ENCODE measurements at regions not wholly inside any gene's neighbourhood (a gene's known extent, or its start where the extent isn't known, plus 50 kb on each side); places are given as distances from the start of the nearest gene placed in this dataset.
"Not testable (repeated sequence)": the region's sequence is repeated elsewhere in the genome, so short reads cannot be mapped to it uniquely, and the experiment has no call there.

DNA sequence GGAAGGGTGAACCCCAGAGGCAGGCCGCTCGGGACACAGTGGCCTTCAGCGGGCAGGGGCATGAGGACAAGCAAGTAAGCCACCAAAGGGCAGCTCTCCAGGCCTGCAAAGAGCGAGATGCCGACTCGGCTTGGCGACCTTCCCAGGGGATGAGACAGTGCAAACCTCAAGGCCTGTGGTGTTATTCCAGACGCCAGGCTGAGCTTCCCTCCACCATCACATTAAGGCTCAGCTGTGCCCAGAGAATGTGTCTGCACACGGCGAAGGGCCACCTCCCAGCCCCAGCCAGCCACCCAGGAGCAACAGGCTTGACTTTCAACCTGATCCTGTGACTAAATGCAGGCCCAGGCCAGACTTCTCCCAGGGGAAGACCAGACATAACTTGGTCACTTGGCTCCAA, 251.4 kb downstream of the SOX9 start:
- no peak for DNase-seq

DNA sequence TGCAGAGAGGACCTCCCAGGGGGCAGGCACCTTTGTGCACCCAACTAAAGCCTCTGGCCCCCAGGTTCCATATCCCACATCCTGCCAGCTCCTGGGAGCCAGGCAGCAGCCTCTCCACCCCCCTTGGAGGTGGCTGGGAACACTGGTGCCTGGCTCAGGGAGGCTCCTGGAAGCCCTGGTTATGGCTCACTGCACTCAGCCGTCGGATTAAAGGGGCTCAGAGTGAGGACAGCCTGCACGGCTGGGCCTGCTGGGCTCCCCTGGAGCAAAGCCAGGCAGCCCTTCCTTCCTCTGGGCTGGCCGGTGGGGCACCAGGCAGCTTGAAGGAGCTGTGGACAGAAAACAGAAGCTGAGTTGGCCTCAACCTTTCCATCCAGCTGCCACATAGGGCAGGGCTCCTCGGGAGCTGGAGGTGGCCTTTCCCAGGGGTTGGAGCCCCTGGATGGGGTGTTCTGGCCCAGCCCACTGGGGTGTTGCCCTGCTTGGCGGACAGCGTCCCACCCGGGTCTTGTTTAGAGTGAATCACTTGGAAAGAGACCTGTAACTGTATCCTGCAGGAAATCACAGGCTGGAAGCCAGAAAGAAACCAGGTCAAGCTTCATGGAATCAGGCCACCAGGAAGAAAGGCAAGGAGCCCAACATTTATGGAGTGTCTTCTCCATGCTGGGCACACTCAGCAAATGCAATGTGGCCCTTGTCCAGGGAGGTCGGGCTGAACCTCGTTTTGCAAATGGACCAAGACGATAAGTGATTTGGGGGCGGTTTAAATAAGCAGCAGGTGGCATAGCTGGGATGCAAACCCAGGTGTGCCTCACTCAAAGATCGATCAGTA, 253.3 kb downstream of the SOX9 start:
- DNase-seq: no peak

DNA sequence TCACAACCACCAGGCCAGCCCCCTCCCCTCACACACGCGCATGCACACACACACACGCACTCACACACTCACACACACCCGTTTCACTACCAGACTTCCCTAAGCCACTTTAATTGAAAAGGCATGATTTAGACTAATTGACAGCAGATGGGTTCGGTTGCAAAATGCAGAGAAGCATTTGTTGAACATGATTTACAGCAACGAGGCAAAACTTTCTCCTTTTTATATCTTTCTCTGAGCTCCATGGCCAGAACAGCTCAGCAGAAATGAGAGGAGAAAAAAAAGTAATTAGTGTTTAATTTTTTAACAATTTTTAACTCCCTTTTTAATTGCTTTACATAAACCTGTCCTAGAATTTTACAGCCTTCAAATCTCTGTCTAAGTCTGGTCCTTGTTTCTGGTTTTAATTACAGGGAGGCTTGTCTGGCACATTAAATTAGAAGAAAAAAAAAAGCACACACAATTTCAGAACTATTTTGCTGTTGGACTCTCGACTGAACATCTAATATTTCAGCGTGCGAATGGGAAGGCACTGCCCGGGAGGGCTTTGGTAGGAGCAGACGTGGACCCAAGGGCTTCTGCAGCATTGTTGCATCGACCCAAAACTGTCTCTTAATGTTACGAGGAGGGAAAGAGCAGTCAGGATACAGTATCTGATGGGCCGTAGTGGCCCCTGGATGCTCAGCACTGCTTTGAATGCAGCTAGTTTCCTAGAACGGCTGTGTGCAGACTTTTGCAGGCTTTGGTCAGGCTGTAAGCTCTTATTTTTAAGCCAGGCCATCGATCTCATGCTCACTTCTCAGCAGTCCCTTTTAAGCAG, 255.9 kb downstream of the SOX9 start:
- peak; percentile 66 for DNase-seq

- DNase-seq: peak; percentile 18
These were observed 257.9 kb downstream of the SOX9 start for GRCh38 chr17:72378414-72379390.

GRCh38 chr17:72379516-72379915, 258.7 kb downstream of the SOX9 start:
- DNase-seq: no peak

DNA sequence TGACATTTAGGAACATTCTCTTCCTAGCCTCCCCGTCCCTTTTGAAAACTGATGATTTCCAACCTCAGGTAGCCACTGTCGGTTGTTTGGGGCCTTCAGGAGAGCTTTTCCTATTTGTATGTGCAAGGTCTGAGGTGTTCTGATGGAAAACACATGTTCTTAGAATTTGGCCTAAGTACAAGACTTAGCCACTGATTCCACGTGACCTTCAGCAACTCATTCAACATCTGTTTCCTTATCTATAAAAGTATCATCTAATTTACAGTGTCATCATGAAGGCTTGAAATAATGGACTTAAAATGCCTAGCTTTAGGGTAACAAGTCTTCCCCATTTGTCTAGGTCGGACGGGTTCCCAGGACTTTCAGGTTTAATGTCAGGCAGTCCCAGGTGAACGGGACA, 259.3 kb downstream of the SOX9 start:
- DNase-seq: no peak

DNA sequence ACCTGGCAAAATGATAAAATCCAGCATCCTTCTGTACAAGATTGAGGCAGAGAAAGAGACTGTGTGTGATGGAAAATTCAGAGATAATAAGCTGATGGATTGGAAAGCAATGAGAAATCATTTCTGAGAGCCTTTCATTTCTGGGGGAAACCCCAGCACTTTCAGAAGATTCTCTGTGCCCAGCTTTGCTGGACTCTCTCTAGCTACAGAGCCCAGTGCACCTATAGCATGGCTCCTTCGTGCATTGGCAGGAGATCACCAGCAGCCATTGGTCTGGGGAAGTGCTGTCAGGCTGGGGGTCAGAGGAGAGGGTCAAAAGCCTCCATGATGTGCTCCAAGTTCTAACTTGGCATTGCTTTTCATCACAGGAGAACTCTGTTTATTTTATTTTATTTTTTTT, 259.9 kb downstream of the SOX9 start:
- no peak for DNase-seq

GRCh38 chr17:72381597-72382397, 261.0 kb downstream of the SOX9 start:
- peak; percentile 88 for DNase-seq

GRCh38 chr17:72382971-72383722, 262.3 kb downstream of the SOX9 start:
- no peak for DNase-seq

- no peak for DNase-seq
These were observed 264.7 kb downstream of the SOX9 start for GRCh38 chr17:72385475-72385874.

DNA sequence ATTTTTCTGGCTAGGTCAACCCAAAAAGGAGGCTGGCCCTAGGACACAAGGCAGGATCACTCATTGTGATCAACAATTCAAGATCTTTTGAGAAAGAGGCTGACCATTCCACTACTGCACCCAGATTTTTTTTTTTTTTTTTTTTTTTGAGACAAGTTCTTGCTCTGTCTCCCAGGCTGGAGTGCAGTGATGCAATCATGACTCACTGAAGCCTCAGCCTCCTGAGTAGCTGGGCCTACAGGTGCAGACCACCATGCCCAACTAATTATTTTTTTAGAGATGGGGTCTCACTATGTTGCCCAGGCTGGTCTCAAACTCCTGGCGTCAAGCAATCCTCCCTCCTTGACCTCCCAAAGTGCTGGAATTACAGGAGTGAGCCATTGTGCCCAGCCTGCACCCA, 265.4 kb downstream of the SOX9 start:
- not testable (repeated sequence) for DNase-seq

- peak; percentile 60 for DNase-seq
These were observed 265.9 kb downstream of the SOX9 start for GRCh38 chr17:72386619-72387237.

DNA sequence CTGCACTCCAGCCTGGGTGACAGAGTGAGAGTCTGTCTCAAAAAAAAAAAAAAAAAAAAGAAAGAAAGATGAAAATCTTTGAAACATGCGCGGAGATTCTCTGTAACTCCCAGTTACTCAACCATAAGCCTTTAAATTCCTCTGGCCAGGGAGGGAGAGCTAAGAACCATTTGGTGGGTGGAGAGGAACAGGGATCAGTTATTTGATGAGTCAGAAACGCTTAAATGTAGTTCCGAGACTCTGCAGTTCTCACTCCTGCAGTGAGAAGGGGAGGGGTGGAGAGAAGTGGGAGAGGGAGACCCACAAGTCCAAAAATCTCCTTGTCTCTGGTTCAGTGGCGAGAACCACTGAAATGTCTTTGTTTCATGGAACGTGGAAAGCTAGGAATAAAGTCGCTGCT, 266.7 kb downstream of the SOX9 start:
- no peak for DNase-seq

- DNase-seq: no peak
These were observed 267.1 kb downstream of the SOX9 start for GRCh38 chr17:72387969-72388368.

- DNase-seq: peak; percentile 32
These were observed 268.1 kb downstream of the SOX9 start for GRCh38 chr17:72388765-72389473.

GRCh38 chr17:72390675-72391508, 270.1 kb downstream of the SOX9 start:
- DNase-seq: no peak

DNA sequence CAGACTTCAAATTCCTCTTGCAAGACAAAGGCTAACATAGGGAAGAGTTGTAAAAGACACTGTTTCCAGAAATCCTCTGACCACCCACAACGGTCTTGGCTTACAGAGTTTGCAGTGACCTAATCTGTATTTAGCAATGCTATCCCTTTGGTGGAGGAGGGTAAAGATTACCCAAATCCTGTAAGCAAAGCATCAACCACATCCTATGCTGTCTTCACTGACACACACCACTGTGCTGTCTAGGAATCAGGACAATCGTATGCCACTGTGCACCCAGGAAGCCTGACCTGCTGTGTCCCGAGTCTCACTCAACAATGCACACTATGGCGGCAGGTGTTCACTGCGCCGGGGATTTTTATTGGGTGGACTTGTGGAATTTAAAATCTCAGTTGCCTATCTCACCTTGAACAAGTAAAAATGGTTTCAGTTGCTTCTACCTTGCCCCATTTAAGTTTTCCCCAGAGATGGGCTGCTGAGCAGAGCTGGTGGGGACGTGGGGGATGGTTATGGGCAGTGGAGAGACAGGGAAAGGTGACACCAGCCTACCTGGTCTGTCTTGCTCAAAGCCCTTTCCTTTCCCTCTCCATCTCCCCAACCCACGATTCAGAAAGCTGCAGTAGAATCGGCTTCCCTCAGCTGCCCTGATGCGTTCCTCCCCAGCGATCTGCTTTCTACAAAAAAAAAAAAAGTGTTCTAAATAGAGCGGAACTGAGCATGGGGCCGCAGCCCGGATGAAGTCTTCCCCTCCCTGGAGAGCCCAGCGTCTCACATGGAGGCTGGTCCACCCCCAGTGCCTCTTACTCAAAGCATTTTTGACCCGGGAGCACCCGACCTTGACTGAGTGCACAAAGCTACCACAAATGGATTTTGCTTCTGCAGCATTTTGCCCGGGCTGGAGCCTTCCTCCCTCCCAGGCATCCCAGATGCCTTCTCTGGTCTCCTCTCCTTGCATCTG, 271.5 kb downstream of the SOX9 start:
- DNase-seq: no peak

- no peak for DNase-seq
These were observed 272.7 kb downstream of the SOX9 start for GRCh38 chr17:72393553-72393952.

Measured in NCI-H1436 (cell line).